Kidney epithelial cell (primary cell): ENCODE measurements at regions not wholly inside any gene's neighbourhood (a gene's known extent, or its start where the extent isn't known, plus 50 kb on each side); places are given as distances from the start of the nearest gene placed in this dataset.
"Not testable (repeated sequence)": the region's sequence is repeated elsewhere in the genome, so short reads cannot be mapped to it uniquely, and the experiment has no call there.

Experiments
- DNase-seq: peaks from one replicate; pipeline ENCODE4 v3.0.0-alpha.2; 2010; ENCODE audit warnings: low read depth
- H3K27me3 ChIP-seq: 2 replicates; pipeline ENCODE4 v1.6.0; 2011; ENCODE audit warnings: low read length; ENCODE audit not compliant: control insufficient read depth, insufficient read depth
- H3K36me3 ChIP-seq: 2 replicates; pipeline ENCODE4 v1.5.1; 2011; ENCODE audit warnings: low read length; ENCODE audit not compliant: control insufficient read depth, insufficient read depth
- H3K4me3 ChIP-seq: 2 replicates; pipeline ENCODE4 v1.5.1; 2011; ENCODE audit warnings: low read depth, mild to moderate bottlenecking, control low read depth, low read length
- TF ChIP-seq, protein P1 (sequence below): IDR thresholded peaks from 2 replicates; pipeline ENCODE4 v1.5.1; 2011; ENCODE audit warnings: mild to moderate bottlenecking, moderate library complexity, low read length, control low read depth, inconsistent platforms; ENCODE audit not compliant: insufficient read depth, poor library complexity, severe bottlenecking

DNA sequence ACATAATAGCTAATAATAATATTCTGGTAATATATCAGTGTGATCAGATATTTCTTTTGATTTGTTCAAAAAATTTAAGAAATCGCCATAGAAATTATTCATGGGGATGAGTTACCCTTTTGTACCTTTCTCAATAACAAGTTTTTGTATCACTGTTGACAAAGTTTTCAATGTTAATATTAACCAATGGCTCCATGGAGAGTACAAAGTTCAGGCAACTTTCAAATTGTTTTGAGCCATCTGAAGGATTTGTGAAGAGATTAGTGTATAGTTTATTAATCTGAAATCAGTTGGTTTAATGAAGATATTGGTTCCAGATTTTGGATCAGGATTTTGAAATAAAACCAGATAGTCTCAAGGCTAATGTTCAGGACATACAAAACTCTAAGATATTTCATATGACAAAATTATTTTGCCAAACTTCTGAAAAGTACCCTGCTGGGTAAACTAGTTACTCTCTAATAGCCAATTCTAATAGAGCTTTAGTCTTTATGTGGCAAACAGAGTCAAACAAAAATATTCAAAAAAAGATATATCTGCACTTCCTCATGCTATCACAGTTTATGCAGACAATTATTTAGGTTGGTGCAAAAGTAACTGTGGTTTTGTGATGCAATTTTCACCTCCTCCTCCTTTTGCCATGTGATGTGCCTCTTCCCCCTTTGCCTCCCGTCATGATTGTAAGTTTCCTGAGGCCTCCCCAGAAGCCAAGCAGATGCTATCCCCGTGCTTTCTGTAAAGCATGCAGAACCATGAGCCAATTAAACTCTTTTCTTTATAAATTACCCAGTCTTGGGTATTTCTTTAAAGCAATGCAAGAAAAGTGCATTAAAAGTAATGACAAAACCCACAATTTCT lies 1105.0 kb downstream of the PLA2G4A start:
- Histone ChIP-seq H3K36me3 (no peaks in the 10 kb centered on the region), H3K27me3 (no peaks in the 10 kb centered on the region), H3K4me3 (no peak overlapping the region)
- no peak for DNase-seq
- TF ChIP-seq, protein P1, sequence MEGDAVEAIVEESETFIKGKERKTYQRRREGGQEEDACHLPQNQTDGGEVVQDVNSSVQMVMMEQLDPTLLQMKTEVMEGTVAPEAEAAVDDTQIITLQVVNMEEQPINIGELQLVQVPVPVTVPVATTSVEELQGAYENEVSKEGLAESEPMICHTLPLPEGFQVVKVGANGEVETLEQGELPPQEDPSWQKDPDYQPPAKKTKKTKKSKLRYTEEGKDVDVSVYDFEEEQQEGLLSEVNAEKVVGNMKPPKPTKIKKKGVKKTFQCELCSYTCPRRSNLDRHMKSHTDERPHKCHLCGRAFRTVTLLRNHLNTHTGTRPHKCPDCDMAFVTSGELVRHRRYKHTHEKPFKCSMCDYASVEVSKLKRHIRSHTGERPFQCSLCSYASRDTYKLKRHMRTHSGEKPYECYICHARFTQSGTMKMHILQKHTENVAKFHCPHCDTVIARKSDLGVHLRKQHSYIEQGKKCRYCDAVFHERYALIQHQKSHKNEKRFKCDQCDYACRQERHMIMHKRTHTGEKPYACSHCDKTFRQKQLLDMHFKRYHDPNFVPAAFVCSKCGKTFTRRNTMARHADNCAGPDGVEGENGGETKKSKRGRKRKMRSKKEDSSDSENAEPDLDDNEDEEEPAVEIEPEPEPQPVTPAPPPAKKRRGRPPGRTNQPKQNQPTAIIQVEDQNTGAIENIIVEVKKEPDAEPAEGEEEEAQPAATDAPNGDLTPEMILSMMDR, result no peak

DNA sequence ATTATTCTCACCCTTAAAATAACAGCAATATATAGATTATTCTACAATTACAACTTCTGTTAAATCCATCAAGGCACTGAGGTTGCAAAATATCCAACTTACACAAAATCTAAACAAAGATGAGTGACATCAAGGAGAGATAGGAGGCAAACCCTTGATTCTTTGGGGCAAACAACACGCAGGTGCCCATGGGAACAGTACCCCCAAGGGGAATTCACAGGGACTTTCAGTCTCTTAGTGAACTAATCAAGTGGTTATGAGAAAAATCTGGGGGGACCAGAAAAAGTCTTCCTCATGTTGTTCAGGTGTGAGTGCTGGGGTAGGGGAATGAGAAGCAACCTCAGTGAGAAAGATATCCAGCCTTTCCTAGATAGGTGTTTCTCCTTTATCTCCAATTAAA lies 1107.9 kb downstream of the PLA2G4A start:
- Histone ChIP-seq H3K4me3 (no peak overlapping the region), H3K27me3 (no peaks in the 10 kb centered on the region), H3K36me3 (no peaks in the 10 kb centered on the region)
- TF ChIP-seq, protein P1, result no peak
- no peak for DNase-seq

DNA sequence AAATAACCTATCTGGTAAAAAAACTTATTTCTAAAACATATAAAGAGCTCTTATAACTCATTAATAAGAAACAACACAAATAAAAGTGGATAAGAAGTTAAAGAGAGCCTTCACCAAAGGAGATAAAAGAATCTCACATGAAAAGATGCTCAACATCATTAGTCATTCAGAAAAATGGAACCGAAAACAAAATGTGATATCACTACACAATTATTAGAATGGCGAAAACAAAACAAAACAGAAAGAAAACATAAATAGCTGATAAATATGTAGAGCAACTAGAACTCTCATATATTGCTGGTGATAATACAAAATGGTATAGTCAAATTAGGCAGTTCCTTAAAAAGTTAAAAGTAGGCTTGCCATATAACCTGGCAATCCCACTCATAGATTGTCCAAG lies 1109.3 kb downstream of the PLA2G4A start:
- no peaks in the 10 kb centered on the region for H3K36me3 ChIP-seq
- no peaks in the 10 kb centered on the region for H3K27me3 ChIP-seq
- H3K4me3 ChIP-seq, result no peak overlapping the region
- DNase-seq, result no peak
- TF ChIP-seq, protein P1, result no peak

DNA sequence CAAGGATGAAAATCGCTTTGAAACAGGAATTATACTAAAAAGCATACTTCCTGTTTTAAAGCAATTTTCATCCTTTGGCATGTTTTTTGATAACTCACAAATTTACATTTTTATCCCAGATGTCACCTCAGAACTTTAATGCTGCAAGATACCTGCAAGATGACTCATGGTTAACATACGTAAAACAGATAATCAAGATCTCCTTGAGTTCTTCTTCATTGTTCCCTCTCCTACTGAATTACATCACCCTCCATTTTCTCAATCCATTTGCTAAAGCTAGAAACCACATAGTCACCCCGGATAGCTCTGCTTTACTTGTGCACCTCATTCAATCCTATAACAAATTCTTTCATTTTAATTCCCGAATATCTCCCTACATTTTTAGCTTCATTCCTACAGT lies 1114.2 kb downstream of the PLA2G4A start:
- TF ChIP-seq, protein P1, result no peak
- Histone ChIP-seq H3K27me3 (no peaks in the 10 kb centered on the region), H3K36me3 (no peaks in the 10 kb centered on the region), H3K4me3 (no peak overlapping the region)
- DNase-seq, result no peak

DNA sequence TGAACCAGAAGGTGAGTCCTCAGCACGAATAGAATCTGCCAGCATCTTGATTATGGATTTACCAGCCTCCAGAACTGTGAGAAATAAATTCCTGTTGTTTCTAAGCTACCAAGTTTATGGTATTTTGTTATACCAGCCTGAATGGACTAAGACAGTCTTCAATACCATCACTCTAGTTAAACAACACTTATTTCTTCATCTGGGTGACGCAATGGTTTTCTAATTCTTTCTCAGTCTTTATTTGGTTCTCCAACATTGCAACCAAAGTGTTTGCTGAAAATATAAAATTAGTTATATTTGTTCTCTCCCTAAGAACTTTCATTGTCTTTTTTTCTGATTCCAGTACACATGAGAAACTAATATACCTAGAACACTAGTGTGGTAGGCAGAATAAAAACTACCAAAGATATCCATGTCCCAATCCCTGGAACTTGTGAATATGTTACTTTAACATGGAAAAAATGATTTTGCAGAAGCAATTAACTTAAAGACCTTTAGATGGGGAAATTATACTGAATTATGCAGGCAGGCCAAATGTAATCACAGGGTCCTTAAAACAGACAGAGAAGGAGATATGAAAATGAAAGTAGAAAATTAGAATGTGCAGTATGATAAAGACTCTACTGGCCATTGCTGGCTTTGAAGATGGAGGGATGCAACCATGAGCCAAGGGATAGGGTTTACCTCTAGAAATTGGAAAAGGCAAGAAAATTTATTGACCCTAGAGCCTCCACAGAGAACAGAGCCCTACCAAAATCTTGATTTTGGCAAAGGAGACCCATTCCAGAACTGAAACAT lies 1115.1 kb downstream of the PLA2G4A start:
- TF ChIP-seq, protein P1, result no peak
- H3K36me3 ChIP-seq, result no peaks in the 10 kb centered on the region
- no peak overlapping the region for H3K4me3 ChIP-seq
- no peak for DNase-seq
- H3K27me3 ChIP-seq, result no peaks in the 10 kb centered on the region

DNA sequence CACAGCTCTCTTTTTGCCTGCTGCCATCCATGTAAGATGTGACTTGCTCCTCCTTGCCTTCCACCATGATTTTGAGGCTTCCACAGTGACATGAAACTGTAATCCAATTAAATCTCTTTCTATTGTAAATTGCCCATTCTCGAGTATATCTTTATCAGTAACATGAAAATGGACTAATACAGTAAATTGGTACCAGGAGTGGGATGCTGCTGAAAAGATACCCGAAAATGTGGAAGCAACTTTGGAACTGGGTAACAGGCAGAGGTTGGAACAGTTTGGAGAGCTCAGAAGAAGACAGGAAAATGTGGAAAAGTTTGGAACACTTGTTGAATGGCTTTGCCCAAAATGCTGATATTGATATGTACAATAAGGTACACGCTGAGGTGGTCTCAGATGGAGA lies 1117.9 kb downstream of the PLA2G4A start:
- not testable (repeated sequence) for DNase-seq

More for the DNA sequence above, 1117.9 kb downstream of the PLA2G4A start:
- not testable (repeated sequence) for H3K4me3 ChIP-seq, H3K27me3 ChIP-seq, H3K36me3 ChIP-seq
